Colonic mucosa (tissue), 4 donors: ENCODE measurements at regions not wholly inside any gene's neighbourhood (a gene's known extent, or its start where the extent isn't known, plus 50 kb on each side); places are given as distances from the start of the nearest gene placed in this dataset.

Source experiments
- DNase-seq: peaks from one replicate; pipeline ENCODE4 v3.0.0-alpha.2; 2020
- H3K27ac ChIP-seq: fragments of 200-600 bp; one replicate; pipeline ENCODE4 v1.8.0; 2021
- H3K27me3 ChIP-seq: fragments of 200-600 bp; one replicate; pipeline ENCODE4 v1.8.0; 2021
- H3K36me3 ChIP-seq: fragments of 200-600 bp; one replicate; pipeline ENCODE4 v1.8.0; 2021
- H3K4me1 ChIP-seq: fragments of 200-600 bp; one replicate; pipeline ENCODE4 v1.8.0; 2021; ENCODE audit warnings: mild to moderate bottlenecking
- H3K4me3 ChIP-seq: fragments of 200-600 bp; one replicate; pipeline ENCODE4 v1.8.0; 2021
- H3K9ac ChIP-seq, 2 donors: one replicate each; pipeline ENCODE4 v1.7.0; 2013; ENCODE audit warnings: control low read depth in 2 of 2, low read depth in 2 of 2, low read length in 2 of 2
- H3K9me3 ChIP-seq: fragments of 200-600 bp; one replicate; pipeline ENCODE4 v1.8.0; 2021
- intact Hi-C: fragments of 100-400 bp; cut with DNase I; formaldehyde crosslinking; loops from one replicate; pipeline ENCODE4 v1.14.1; 2022
- TF ChIP-seq, protein P1 (sequence below): fragments of 200-600 bp; IDR thresholded peaks from one replicate; pipeline ENCODE4 v1.8.0; 2022; ENCODE audit warnings: antibody characterized with exemption, mild to moderate bottlenecking
- donor health status: healthy.
- donor health status: DM: no; HTN: no; CAD: no.
- donor health status: DM: no; HTN: no; CAD: no.

DNA sequence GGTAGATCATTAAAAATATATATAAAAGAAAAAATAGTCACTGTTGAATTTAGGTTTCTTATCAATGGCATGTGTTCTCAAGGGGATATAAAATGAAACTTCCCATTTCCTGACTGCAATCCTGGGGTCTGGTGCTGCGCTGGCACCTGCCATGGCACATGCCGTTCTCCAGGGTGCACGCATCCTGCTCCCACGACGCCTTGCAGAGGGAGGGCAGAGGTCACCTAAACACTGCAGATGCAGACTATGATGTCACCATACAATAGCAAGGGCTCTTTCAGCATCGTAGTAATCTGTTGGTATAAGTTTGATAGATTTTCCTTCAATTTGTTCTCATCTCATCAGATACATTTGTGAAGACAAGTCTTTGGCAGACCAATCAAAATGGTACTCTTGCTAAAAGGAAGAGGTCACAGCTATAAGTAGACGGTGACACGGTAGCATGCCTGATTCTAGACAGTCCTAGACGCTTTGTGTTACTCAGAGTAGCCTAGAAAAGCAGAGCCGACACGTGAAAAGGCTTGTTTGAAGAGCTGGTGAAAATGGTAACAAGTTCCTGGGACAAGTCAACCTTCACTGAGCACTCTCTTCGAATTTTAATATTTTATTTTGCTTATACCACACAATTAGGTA is 761.4 kb downstream of the DCDC2C start:
- Histone ChIP-seq H3K27ac (no peak overlapping the region), H3K36me3 (no peaks in the 10 kb centered on the region), H3K27me3 (no peaks in the 10 kb centered on the region), H3K9me3 (no peaks in the 10 kb centered on the region), H3K4me3 (no peak overlapping the region), H3K9ac (no peak overlapping the region), H3K4me1 (no peaks in the 10 kb centered on the region)
- TF ChIP-seq, protein P1, sequence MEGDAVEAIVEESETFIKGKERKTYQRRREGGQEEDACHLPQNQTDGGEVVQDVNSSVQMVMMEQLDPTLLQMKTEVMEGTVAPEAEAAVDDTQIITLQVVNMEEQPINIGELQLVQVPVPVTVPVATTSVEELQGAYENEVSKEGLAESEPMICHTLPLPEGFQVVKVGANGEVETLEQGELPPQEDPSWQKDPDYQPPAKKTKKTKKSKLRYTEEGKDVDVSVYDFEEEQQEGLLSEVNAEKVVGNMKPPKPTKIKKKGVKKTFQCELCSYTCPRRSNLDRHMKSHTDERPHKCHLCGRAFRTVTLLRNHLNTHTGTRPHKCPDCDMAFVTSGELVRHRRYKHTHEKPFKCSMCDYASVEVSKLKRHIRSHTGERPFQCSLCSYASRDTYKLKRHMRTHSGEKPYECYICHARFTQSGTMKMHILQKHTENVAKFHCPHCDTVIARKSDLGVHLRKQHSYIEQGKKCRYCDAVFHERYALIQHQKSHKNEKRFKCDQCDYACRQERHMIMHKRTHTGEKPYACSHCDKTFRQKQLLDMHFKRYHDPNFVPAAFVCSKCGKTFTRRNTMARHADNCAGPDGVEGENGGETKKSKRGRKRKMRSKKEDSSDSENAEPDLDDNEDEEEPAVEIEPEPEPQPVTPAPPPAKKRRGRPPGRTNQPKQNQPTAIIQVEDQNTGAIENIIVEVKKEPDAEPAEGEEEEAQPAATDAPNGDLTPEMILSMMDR: no peak
- intact Hi-C loops: no loop called here
- no peak for DNase-seq

- H3K36me3 ChIP-seq: no peaks in the 10 kb centered on the region
- H3K4me3 ChIP-seq: no peak overlapping the region
- H3K27ac ChIP-seq: no peak overlapping the region
- TF ChIP-seq, protein P1: no peak
- intact Hi-C loops: no loop called here
- no peak overlapping the region for H3K9ac ChIP-seq
- H3K27me3 ChIP-seq: no peaks in the 10 kb centered on the region
- H3K9me3 ChIP-seq: no peaks in the 10 kb centered on the region
- DNase-seq: no peak
- H3K4me1 ChIP-seq: no peaks in the 10 kb centered on the region
Measured at GRCh38 chr2:4465671-4466070, 762.3 kb downstream of the DCDC2C start.

GRCh38 chr2:4475618-4476017 is 772.2 kb downstream of the DCDC2C start:
- TF ChIP-seq, protein P1: no peak
- no peaks in the 10 kb centered on the region for H3K36me3 ChIP-seq
- H3K4me3 ChIP-seq: no peak overlapping the region
- no peak overlapping the region for H3K9ac ChIP-seq
- H3K9me3 ChIP-seq: no peaks in the 10 kb centered on the region
- intact Hi-C loops: no loop called here
- no peaks in the 10 kb centered on the region for H3K4me1 ChIP-seq
- H3K27me3 ChIP-seq: no peaks in the 10 kb centered on the region
- no peak for DNase-seq
- H3K27ac ChIP-seq: no peak overlapping the region

DNA sequence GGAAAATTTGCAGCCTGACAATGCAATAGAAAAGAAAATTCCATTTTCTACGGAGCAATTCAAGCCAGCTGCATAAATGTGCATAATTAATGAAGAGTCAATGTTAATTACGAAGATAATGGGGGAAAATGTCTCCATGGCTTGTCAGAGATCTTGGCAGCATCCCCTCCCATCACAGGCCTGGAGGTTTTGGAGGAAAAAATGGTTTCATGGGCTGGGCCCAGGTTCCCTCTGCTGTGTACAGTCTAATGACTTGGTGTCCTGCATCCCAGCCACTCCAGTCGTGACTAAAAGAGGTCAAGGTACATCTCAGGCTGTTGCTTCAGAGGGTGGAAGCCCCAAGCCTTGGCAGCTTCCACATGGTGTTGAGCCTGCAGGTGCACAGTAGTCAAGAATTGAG is 779.7 kb downstream of the DCDC2C start:
- no peaks in the 10 kb centered on the region for H3K27me3 ChIP-seq
- intact Hi-C loops: no loop called here
- no peak for DNase-seq
- H3K4me1 ChIP-seq: no peaks in the 10 kb centered on the region
- TF ChIP-seq, protein P1: no peak
- H3K9me3 ChIP-seq: no peaks in the 10 kb centered on the region
- H3K9ac ChIP-seq: no peak overlapping the region
- no peak overlapping the region for H3K27ac ChIP-seq
- no peaks in the 10 kb centered on the region for H3K36me3 ChIP-seq
- H3K4me3 ChIP-seq: no peak overlapping the region

GRCh38 chr2:4486971-4487370 is 783.6 kb downstream of the DCDC2C start:
- intact Hi-C loops: no loop called here
- no peak for DNase-seq
- no peak overlapping the region for H3K4me3 ChIP-seq
- H3K27ac ChIP-seq: no peak overlapping the region
- H3K27me3 ChIP-seq: no peaks in the 10 kb centered on the region
- H3K4me1 ChIP-seq: no peaks in the 10 kb centered on the region
- TF ChIP-seq, protein P1: no peak
- H3K9me3 ChIP-seq: no peaks in the 10 kb centered on the region
- no peaks in the 10 kb centered on the region for H3K36me3 ChIP-seq
- H3K9ac ChIP-seq: no peak overlapping the region
